ENCODE measurements at regions not wholly inside any gene's neighbourhood (a gene's known extent, or its start where the extent isn't known, plus 50 kb on each side); places are given as distances from the start of the nearest gene placed in this dataset.

DNA sequence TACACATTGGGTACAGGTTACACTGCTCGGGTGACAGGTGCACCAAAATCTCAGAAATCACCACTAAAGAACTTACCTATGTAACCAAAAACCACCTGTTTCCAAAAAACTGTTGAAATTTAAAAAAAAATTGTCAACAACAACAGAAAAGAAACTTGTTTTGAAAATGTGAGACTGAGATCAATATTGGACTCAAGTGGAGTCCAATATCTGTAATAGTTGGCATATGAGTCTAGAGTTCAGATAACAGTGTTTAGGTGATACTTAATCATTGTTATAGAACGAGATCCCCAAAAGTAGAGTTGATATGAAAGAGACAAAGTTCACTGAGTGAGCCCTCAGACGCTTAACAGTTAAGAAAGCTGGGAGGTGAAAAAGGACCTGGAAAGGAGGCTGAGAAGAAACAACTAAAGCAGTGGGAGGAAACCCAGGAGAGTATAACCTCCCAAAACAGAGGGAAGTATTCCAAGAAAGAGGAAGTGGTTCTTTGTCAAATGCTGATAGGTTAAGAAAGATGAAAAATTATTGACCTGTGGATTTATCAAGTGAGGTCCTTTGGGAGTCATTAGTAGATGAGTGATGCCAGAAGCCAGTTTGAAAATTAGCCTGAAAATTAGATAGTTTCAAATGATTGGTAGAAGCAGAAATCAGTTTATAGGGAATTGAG is 388.6 kb upstream of the DPH6 start:
- no peaks in the 10 kb centered on the region for H3K4me1 ChIP-seq (replicated peaks in 1 of 2)
- no peak overlapping the region for H3K4me3 ChIP-seq
- no peaks in the 10 kb centered on the region for H3K9me3 ChIP-seq (replicated peaks in 1 of 3)
- no peak for DNase-seq
- no peaks in the 10 kb centered on the region for H3K36me3 ChIP-seq (replicated peaks in 1 of 2)
- intact Hi-C loops (cut with DNase I), result no loop called here
- H3K27ac ChIP-seq, result no peak overlapping the region
- TF ChIP-seq POLR2A (IDR thresholded peaks at IDR 0.05), result no peak
- TF ChIP-seq CTCF (IDR thresholded peaks at IDR 0.05), result no peak
- no peaks in the 10 kb centered on the region for H3K27me3 ChIP-seq
- 78 to 80% (median 79%) methylated on average over 3 of the region's 3 CpGs for WGBS, 4 donors

DNA sequence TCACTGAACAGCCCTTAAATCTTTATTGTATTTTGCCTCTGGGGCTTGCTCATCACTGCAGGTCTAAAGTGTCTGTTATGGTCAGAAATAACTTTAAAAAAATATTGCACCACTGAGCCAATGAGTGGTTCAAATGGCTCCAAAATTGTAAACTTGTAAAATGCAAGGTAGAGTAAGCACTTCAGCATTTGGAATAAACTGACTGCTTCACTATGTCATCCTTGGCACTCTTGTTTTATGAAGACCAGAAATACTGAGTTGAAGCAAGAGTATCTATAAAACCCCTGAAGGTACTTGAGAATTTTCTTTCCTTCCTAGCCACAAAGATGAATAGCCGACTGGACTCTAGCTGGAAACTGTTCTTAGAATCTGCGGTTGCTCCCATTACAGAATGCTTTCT is 390.3 kb upstream of the DPH6 start:
- Histone ChIP-seq H3K4me3 (no peak overlapping the region), H3K9me3 (replicated peaks in 1 of 3) (no peaks in the 10 kb centered on the region), H3K4me1 (replicated peaks in 1 of 2) (no peaks in the 10 kb centered on the region), H3K27me3 (no peaks in the 10 kb centered on the region), H3K36me3 (replicated peaks in 1 of 2) (no peaks in the 10 kb centered on the region), H3K27ac (no peak overlapping the region)
- DNase-seq, result no peak
- intact Hi-C loops (cut with DNase I), result no loop called here
- WGBS, 4 donors, result 84 to 92% (median 90%) methylated on average over 2 of the region's 2 CpGs
- no peak for TF ChIP-seq CTCF (IDR thresholded peaks at IDR 0.05)
- TF ChIP-seq POLR2A (IDR thresholded peaks at IDR 0.05), result no peak

GRCh38 chr15:35937380-35937779 is 391.4 kb upstream of the DPH6 start:
- DNase-seq, result no peak
- TF ChIP-seq POLR2A (IDR thresholded peaks at IDR 0.05) (no peak), CTCF (IDR thresholded peaks at IDR 0.05) (no peak)
- H3K27ac ChIP-seq, result no peak overlapping the region
- no peaks in the 10 kb centered on the region for H3K27me3 ChIP-seq
- 58 to 75% (median 68%) methylated on average over 1 of the region's 1 CpG for WGBS, 4 donors
- intact Hi-C loops (cut with DNase I), result no loop called here
- H3K9me3 ChIP-seq (replicated peaks in 1 of 3), result no peaks in the 10 kb centered on the region
- no peaks in the 10 kb centered on the region for H3K36me3 ChIP-seq (replicated peaks in 1 of 2)
- H3K4me3 ChIP-seq, result no peak overlapping the region
- no peaks in the 10 kb centered on the region for H3K4me1 ChIP-seq (replicated peaks in 1 of 2)

- Histone ChIP-seq H3K36me3 (replicated peaks in 1 of 2) (no peaks in the 10 kb centered on the region), H3K27me3 (no peaks in the 10 kb centered on the region), H3K4me3 (no peak overlapping the region), H3K27ac (no peak overlapping the region), H3K9me3 (replicated peaks in 1 of 3) (no peaks in the 10 kb centered on the region), H3K4me1 (replicated peaks in 1 of 2) (no peaks in the 10 kb centered on the region)
- TF ChIP-seq POLR2A (IDR thresholded peaks at IDR 0.05) (no peak), CTCF (IDR thresholded peaks at IDR 0.05) (no peak)
- DNase-seq, result no peak
- intact Hi-C loops (cut with DNase I), result no loop called here
- 68 to 77% (median 71%) methylated on average over 8 of the region's 8 CpGs for WGBS, 4 donors
Measured at GRCh38 chr15:35944945-35945585, 399.1 kb upstream of the DPH6 start.

All from adrenal gland (tissue), 9 donors.